HG03378 (cell line): ENCODE measurements at regions not wholly inside any gene's neighbourhood (a gene's known extent, or its start where the extent isn't known, plus 50 kb on each side); places are given as distances from the start of the nearest gene placed in this dataset.
"Not testable (repeated sequence)": the region's sequence is repeated elsewhere in the genome, so short reads cannot be mapped to it uniquely, and the experiment has no call there.

ENCODE experiments used
- ATAC-seq: cut with Tn5 transposase; IDR thresholded peaks from one replicate; pipeline ENCODE4 v1.9.1; 2021; ENCODE audit warnings: mild to moderate bottlenecking, moderate library complexity; ENCODE audit not compliant: unreplicated experiment

DNA sequence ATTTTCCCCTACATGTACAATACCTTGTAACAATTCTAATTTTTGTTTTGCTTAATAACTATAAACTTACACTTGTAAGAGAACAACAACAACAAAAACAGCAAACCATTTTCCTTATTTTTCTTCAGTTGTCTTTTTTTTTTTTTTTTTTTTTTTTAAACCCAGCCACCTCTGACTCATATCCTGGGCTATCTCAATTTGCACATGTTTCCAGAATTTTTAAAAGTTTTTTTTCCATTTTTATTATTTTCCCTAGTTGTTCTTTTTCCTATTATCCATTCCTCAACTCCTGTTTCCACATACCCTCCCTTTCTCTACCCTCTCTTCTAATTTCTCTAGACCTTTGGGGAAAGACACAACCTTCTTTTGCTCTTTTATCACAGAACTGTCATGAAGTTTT, 112.5 kb downstream of the EFEMP1 start:
- no peak for ATAC-seq

DNA sequence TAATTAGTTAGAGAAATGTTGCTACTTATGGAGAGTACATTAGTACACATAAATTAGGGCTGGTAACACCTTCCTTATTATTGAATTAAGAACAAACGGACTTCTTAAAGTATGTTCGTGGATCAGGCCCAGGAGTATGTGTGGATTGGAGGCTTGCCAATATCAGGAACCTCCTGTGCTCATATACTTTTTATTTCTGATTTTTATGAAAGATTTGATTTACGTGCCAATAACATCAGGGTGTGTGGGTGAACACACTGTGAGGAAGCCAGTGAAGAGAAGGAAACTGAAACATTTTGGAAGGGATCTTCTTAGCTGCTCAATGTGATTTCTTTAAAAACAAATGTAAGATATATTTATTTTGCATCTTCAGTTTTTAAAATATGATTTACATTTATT, 113.0 kb downstream of the EFEMP1 start:
- no peak for ATAC-seq

DNA sequence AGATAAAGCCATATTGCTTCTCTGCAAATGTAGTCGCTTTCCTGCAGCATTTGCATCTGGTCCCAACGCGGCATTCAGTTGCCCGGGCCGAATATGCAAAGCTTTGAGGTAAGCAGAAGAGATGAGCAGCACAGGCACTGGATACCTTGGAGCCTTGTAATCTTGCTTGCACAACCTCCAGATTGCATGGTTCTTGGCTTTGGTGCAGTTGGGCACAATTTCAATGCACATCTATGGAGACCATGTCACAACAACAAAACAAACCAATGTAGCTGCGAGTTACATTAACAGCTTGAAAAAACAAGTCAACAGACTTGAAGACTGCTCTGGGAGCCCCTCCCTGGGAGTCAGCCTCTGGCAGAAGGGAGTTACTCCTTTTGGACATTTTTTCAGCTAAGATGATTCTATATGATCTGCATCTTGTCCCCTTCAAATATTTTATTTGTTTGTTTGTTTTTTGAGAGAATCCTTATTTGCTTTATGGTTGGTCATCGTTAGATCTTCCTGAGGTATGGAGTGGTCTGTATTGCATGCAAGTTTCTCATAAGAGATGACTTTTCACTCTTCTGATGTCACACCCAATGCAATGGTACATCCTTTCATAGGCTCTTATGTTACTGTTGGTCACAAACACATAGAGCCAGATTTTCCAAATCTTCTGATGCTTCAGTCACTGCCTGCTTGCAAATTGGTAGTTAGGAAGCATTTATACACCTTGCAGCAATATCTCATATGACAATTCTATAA, 113.5 kb downstream of the EFEMP1 start:
- no peak for ATAC-seq

DNA sequence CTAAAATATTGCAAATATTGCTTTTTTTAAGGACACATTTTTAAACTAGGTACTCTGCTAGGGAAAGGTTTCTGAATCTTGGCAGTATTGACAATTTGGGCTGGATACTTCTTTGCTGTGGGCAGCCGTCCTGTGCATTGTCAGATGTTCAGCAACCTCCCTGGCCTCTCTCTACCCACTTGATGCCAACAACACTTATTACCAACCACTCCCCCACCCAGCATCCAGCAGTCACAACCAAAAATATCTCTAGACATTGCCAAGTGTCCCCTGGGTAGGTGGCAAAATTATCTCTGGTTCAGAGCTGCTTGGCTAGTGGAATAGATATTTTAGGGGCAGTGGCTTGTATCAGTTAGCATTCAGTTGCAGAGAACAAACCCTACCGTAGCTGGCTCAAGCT, 114.3 kb upstream of the PNPT1 start:
- ATAC-seq = no peak

DNA sequence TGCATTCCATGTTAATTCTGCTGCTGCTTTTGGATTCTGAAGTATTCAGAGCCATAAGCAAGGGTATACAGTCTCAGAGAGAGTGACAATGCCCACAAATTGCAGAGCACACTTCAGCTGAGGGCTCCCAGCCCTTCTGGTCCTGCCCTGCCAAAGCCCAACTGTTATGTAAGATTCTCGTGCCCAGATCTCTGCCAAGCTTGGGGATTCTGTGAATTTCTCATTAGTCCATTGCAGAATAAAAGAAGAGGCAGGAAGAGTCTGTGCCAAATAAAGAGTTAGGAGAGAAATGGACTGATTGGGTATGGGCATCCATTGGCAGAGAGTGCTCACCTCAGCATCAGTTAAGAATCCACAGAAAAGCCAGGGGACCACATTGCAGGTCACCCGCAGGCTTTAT, 112.0 kb upstream of the PNPT1 start:
- no peak for ATAC-seq

DNA sequence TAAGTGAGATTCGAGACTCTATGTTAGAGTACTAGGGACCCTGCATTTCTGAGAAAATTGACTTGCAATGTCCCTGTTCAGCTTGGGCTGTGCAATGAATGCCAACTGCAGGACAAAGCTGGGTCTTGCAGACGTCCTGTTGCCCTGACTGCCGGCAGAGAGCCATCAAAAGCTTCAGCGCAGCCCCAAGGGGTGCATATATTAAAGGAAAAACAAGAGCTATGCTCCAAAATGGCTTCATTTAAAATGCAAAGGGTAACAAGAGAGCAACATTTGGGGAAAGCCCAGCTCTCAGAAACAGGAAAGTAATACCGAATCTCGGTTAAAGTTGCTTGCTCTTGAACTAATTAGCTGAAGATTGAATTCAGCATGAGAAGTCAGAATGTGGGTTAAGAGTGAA, 110.9 kb upstream of the PNPT1 start:
- ATAC-seq = no peak

DNA sequence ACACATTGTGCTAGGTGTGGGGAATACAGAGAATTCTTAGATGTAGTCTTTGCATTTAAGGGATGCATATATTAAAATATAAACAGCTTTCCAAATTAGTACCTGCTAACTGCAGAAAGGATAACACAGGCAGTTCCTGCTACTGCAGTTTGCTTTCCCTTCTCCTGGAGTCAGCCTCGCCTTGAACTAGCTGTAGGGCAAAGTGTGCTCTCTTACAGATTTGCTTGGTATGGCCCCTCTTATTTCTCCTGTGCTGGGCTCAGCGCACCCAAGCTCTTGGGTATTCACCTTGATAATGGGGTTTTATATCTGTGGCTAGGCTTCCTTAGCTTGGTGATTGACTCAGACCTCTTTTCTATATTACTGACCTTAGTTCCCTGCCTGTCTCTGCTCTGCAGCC, 108.4 kb upstream of the PNPT1 start:
- ATAC-seq = no peak

DNA sequence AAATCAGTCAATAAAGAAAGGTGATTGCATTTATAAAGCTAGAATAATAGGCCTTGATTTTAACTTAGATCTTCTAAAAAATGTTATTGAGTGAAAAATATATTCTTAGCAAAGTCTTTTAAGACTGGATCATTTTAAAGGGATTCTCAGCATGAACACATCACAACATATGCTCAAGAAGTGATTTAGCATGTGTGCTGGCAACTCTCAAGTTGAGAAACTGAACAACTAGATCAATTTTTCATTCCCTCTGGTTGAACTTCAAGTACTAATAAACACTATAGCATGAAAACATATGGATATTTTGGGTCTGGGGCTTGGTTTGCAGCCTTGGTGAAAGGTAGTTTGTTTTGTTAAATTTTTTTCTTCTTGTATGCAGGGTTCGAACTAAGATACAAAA, 107.8 kb upstream of the PNPT1 start:
- ATAC-seq = no peak

DNA sequence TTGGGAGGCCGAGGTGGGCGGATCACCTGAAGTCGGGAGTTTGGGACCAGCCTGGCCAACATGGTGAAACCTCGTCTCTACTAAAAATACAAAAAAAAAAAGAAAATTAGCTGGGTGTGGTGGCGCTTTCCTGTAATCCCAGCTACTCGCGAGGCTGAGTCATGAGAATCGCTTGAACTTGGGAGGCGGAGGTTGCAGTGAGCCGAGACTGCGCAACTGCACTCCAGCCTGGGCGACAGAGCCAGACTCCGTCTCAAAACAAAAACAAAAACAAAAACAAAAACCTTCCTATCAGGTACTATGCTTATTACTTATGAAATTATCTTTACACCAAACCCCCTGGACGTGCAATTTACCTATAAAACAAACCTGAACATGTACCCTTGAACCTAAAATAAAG, 106.0 kb upstream of the PNPT1 start:
- not testable (repeated sequence) for ATAC-seq

DNA sequence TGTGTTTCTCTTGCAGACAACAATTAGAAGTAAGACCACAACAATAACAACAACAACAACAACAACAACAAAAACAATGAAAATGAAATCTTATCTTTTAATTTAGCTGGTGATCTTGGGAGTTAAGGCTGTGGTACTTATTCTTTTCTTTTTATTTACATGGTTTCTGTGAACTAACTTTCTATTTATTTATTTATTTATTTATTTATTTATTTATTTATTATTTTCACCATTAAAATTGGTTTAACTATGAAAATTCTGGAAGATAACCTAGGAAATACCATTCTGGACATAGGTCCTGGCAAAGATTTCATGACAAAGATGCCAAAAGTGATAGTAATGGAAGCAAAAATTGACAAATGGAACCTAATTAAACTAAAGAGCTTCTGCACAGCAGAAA, 102.5 kb upstream of the PNPT1 start:
- no peak for ATAC-seq

DNA sequence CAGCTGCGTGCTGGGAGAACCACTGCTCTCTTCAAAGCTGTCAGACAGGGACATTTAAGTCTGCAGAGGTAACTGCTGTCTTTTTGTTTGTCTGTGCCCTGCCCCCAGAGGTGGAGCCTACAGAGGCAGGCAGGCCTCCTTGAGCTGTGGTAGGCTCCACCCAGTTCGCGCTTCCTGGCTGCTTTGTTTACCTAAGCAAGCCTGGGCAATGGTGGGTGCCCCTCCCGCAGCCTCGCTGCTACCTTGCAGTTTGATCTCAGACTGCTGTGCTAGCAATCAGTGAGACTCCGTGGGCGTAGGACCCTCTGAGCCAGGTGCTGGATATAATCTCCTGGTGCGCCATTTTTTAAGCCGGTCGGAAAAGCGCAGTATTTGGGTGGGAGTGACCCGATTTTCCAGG, 100.0 kb upstream of the PNPT1 start:
- ATAC-seq = not testable (repeated sequence)

DNA sequence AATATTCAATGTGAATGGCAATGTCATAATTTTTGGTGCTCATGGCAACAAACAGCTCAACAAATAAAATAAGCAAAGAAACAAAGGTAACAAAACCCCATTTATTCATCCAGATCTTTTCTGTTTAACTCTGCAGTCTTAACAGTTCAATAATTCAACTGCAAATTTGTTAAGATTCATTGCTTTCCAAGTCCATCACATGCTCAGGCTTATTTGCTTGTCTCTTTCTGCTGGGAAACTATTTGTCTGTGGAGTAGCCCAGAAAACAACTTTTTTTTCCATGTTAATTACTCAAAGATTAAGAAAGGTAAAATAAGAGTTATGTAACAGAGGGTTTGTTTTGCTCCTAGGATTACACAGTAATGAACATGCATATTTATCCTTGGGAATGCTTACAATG, 92.6 kb upstream of the PNPT1 start:
- no peak for ATAC-seq

DNA sequence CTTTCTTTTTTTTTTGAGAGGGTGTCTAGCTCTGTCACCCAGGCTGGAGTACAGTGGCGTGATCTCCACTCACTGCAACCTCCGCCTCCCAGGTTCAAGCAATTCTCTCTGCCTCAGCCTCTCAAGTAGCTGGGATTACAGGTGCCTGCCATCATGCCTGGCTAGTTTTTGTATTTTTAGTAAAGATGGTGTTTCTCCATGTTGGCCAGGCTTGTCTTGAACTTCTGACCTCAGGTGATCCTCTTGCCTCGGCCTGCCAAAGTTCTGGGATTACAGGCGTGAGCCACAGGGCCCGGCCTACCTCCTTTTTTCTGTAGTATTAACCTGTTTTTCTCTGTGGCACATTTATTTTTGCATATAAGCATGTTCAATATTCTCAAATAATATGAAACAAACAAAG, 90.1 kb upstream of the PNPT1 start:
- not testable (repeated sequence) for ATAC-seq

DNA sequence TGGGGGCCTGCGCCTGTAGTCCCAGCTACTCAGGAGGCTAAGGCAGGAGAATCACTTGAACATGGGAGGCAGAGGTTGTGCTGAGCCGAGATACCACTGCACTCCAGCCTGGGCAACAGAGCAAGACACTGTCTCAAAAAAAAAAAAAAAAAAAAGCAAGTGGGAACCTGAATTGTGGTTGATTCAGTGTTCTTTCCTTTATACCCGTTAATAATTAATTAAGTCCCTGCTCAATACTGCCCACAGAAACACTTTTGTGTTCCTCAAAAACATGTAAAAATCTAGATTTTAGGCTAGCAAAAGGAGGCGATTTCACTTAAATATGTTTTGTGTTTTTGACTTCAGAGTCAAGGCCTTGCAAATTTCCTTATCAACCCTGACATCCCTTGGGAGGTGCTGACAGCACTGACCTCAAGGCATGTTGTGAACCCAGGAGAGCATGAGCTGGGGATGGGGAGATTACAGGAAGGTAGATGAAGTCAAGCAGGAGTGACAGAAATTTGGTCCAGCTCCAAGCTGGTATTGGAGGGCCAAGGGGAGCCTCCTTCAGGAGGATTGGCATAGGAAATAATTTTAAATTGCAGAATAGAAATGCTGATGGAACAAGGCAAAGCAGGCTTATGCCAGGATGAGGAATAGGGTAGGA, 89.0 kb upstream of the PNPT1 start:
- peak; percentile 47 for ATAC-seq

DNA sequence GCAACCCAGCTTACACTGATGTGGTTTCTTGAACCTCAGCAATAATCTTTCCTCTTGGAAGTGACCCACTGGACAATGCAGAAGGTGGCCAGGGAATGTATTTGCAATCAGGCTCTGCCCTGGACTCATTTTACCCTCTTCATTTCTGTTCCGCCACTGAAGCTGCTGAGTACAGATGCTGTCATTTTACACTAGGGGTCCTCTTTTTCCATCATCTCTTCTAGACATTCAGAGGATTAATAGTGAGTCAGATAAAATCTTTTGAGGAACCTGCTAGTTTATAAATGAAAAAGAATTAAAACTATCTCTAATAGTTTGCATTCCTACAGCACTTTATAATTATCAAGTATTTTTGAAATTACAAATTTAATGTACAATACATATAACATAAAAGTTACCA, 87.9 kb upstream of the PNPT1 start:
- no peak for ATAC-seq

DNA sequence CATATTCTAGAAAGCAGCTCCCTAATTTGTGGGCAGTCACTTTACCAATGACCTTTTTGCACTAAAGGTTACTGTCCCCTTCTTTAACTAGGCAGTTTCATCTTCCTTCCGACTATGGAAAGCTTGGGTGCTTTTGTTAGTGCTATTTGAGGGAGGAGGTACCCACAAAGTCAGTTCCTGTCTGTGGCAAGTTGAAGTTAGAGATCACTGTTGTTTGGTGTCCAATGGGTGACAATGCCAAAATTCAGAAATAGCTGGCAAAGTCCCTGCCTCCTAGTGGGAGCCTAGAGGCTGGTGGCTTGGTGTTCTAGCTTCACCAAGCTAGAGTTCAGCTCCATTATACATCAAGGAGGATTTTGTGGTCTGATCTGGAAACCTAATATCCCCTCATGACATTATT, 87.1 kb upstream of the PNPT1 start:
- ATAC-seq = no peak

DNA sequence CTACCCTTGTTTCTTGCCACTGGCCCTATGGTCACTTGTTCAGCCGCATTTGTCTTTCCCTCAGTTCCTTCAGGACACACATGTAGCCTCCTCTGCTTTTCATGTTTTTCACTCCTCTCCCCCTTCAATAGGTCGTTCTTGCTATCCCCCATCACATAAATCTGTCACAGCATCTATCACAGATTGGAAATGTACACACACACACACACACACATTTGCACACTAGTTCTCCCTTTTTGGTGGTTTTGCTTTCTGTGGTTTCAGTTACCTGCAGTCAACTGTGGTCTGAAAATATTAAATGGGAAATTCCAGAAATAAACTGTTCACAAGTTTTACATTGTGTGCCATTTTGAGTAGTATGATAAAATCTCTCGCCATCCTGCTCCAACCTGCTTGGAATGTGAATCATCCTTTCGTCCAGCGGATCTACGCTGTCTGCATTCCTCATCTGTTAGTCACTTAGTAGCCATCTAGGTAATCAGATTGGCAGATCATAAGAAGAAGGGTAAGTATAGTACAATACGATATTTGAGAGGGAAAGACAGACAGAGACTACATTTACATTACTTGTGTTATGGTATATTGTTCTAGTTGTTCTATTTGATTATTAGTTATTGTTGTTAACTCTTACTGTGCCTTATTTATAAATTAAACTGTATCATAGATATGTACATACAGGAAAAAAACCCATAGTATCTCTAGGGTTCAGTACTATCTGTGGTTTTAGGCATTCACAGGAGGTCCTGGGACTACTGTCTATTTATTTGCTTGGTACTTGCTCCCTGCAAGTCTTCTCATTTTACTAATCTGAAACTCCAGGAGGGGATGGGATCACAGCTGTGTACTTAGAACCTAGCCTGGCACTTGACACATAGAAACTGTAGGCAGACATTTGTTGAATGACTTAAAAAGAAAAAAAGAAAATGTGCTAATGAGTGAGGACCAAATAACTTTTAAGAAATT, 86.1 kb upstream of the PNPT1 start:
- peak; percentile 29 for ATAC-seq

DNA sequence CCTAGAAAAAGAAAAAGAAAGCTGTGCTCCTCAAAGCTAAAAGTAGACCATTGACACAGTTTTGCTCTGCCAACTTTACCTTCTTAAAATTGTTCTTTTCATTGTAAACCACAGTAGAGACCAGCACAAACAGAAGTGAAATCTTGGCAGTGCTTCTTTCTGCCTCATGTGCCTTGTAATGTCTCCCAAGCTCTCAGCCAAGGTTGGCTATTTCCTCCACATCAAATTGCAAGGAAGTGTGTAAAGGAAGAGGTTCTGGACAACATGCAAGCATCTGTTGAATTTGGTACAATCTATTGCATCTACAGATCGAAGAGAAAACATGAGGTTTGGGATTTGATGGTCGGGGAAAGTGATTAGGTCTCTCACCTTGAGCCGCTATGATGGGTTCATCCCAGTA, 83.3 kb upstream of the PNPT1 start:
- no peak for ATAC-seq

DNA sequence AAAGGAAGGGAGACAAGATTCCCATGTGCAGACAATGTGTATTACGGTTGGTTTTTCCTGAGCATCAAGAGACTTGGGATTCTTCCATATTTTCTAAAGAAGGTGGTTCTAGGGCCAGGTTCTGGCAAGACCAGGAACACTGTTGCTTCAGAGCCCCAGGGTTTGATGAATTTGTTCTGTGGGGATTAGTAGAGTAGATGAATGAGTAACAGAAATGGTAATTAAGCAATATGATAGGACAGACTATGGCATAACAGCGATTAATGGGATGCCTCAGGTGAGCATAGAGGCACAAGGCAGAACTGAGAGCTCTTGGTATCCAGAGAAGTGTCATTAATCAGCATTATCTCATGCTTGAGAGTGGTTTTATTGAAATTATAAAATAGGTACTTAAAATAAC, 82.8 kb upstream of the PNPT1 start:
- no peak for ATAC-seq

DNA sequence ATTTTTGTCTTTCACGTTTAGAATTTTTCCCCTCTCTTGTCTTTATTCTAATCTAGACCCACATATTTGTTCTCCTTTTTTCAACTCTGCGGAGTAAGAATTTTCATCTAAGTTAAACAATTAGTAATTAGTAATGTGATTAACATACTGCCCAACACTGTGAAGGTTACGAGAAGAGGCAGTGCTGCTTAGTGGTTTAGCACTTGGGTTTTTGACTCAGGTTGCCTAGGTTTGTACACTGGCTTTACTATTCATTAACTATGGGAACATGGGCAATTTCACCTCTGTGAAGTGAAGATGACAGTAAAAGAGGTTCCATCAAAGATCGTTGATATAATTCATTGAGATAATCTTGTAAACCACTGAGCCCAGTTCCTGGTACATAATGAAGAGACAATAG, 82.2 kb upstream of the PNPT1 start:
- ATAC-seq = peak; percentile 47

DNA sequence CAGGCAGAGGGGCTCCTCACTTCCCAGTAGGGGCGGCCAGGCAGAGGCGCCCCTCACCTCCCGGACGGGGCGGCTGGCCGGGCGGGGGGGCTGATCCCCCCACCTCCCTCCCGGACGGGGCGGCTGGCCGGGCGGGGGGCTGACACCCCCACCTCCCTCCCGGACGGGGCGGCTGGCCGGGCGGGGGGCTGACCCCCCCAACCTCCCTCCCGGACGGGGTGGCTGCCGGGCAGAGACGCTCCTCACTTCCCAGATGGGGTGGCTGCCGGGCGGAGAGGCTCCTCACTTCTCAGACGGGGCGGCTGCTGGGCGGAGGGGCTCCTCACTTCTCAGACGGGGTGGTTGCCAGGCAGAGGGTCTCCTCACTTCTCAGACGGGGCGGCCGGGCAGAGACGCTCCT, 80.0 kb upstream of the PNPT1 start:
- not testable (repeated sequence) for ATAC-seq
